Right renal cortex interstitium (tissue), 3 donors: ENCODE measurements at regions not wholly inside any gene's neighbourhood (a gene's known extent, or its start where the extent isn't known, plus 50 kb on each side); places are given as distances from the start of the nearest gene placed in this dataset.
"Not testable (repeated sequence)": the region's sequence is repeated elsewhere in the genome, so short reads cannot be mapped to it uniquely, and the experiment has no call there.

ENCODE experiments used
- DNase-seq, 3 donors: peaks; one replicate each; pipeline ENCODE4 v3.0.0-alpha.2; 2013; ENCODE audit warnings: low read depth in 3 of 3, low spot score in 2 of 3

DNA sequence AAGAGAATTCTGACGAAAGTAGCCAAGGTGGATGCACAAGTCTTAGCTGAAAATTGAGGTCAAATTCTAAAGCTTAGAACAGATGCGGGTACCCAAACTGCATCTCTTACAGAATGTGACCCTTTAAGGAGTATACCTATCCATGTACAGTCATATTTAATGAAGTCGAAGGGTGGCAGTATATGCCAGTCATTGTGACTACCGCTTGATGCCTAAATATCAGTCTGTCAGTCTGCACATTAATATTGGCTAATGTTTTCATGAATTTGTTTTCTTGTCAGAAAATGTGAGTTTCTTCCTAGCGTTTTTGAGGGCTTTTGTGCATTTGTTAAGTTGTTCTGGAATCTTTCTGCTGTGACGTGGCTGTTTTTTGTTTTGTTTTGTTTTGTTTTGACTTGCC, 264.5 kb upstream of the ELAVL2 start:
- DNase-seq = no peak

DNA sequence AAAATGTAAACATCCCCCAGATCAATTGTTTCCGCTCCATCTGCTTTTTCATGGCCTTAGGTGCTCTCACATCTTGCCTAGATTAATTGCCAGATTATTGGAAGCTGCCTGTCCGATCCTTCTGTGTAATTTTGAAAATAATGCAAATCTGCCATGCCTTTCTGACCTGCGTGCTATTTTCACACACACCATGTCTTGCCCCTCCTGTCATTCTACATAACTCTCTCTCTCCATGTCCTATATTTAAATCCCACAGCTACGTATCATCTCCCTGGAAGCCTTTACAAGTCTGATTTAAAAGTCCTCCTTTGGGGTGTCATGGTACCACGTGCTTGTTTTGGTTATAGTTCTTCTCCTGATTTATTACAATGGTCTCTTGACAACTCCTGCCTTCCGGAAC, 247.6 kb upstream of the ELAVL2 start:
- no peak for DNase-seq

DNA sequence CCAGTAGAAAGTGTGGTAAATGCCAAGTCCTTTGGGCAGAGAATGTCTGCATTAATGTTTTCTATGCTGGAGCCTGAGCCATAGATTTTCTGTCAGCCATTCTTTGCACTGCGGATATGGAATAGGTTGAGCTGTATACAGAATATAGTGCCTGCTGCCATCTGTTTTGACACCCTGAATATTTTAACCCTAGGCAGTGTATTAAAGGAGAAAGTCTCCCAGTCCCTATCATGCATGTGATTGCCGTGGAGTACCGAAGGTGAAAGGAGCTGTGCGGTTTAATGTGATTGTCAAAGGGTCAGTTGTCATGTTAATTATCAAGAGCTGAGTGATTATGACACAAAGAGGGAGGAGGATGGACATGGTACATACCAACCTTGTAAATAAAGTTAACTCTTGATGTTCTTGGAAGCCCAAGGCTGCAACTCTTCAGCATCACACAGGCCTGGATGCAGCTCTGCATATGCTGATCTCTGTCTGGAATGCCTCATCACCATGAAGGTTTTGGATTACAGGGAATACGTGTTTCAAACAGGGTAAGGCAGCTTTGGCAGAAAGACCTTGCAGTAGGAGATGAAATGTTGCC, 247.1 kb upstream of the ELAVL2 start:
- DNase-seq = no peak

DNA sequence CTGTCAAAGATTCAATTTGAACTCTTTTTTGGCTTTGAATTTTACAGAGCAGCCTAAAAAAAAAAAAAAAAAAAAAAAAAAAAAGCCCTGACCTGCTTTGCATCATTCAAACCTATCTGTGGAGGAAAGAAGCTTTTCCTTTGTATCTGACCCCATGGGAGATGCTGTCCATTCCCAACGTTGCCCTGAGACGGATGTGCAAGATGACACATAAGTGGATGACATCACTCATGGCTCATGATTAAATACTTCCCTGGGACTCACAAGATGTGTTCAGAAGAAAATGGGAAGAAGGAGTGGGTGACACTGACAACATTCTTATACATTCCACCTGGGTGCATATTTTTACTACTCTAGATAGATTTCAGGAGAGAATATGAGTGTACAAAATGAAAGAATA, 245.7 kb upstream of the ELAVL2 start:
- DNase-seq = no peak

DNA sequence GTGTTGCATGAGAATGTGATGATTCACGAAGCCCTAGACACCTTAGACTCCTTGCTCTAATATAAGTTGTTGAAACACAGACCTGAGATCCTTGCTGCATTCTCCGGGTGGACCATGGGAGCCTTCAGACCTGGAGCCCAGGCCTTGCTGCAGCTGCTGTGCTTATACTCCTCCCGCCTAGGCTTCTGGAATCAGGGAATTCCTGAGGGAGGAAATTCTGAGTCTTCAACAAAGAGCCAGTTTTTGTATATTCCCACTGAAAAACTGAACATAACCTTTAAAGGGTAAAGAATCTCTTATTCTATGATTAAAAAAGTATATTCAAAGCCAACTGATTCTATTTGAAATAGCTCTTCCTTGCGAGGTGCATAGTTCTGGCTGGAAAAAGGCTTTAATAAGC, 245.1 kb upstream of the ELAVL2 start:
- DNase-seq = no peak

DNA sequence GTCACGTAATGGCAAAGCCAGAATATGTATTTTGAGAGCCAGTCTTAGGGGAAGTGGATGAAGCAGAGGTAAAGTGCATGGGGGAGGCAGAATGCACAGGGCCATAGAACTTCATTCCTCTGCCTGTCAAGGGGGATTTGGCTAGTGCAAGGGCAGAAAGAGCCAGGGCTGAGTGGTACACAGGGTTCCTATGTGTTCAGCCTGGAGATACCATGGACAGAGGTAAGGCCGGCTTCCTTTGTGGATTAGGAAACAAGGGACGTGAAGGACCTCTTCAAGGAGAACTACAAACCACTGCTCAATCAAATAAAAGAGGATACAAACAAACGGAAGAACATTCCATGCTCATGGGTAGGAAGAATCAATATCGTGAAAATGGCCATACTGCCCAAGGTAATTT, 241.1 kb upstream of the ELAVL2 start:
- DNase-seq = not testable (repeated sequence)

DNA sequence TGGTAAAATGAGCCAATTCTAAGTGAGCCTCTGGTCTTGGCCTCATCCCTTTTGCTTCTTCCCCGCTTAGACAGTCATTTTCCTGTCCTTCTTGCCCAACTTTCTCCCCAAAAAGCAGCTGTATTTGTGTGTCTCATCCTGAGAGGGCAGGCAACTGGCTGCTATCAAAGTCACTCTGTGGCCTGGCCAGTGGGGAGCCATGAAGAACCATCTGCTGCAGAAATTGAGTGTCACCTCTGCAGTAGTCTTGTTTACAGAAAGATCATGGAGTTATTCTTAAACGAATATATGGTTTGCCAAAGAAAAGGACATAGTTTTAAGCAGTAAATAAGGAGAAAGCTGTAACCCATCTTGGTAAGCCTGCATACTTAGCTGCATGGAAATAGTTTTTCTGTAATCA, 233.6 kb upstream of the ELAVL2 start:
- DNase-seq = no peak

DNA sequence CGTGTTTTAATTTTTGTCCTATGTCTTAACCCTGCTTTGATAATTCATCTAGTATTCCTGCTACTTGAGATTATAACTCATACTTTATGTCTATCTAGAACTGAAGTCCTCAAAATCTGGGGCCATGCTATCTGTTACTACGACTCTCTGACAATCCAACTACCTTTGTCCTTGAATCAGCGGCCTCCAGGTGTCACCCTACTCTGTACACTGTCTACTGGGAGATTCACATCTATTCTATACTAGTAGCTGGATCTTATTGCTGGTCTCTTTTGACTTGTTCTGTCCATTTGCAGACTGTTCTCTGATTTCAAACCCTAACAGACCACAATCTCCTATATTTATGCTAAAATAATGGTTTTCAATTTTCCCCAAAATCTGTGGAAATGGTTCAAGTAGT, 225.5 kb upstream of the ELAVL2 start:
- DNase-seq = no peak

DNA sequence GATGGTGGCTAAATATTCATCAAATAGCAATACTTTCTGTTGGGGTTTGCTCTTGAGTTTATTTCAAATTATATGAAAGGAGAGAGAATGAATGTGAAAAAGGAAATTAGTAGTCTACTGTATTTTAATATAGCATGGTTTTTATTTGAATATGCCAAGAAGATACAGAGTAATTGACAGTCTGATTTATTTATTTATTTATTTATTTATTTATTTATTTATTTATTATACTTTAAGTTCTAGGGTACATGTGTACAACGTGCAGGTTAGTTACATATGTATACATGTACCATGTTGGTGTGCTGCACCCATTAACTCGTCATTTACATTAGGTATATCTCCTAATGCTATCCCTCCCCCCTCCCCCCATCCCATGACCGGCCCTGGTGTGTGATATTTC, 224.2 kb upstream of the ELAVL2 start:
- DNase-seq = not testable (repeated sequence)

DNA sequence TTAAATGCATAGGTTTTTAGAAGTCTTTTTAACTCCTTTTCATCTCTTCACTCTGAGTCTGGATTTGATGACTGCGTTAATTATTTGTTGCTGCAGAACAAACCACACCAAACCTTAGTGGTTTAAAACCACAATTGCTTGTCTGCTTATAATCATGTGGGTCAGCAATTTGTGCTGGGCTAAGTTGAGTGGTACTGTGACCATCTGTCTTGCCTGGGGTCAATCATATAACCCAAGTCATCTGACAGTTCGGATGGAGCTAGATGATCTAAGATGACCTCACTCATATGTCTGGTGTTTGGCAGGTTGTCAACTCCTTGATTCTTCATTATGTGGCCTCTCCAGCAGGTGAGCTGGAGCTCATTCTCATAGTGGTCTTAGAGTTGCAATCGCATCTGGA, 219.1 kb upstream of the ELAVL2 start:
- DNase-seq = no peak

DNA sequence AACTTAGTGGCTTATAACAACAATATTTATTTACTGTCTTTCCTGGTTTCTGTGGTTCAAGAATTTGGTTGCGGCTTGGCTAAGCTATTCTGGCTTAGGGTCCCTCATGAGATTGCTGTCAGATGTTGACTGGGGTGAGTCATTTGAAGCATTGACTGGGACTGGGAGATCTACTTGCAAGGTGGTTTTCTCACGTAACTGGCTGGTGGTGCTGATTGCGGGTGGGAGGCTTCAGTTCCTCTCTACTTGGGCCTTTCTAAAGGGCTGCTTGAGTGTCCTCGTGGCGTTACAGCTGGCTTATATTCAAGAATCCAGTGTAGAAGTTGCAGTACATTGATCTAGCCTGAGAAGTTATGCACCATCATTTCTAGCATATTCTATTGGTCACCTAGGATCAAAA, 218.5 kb upstream of the ELAVL2 start:
- DNase-seq = no peak

DNA sequence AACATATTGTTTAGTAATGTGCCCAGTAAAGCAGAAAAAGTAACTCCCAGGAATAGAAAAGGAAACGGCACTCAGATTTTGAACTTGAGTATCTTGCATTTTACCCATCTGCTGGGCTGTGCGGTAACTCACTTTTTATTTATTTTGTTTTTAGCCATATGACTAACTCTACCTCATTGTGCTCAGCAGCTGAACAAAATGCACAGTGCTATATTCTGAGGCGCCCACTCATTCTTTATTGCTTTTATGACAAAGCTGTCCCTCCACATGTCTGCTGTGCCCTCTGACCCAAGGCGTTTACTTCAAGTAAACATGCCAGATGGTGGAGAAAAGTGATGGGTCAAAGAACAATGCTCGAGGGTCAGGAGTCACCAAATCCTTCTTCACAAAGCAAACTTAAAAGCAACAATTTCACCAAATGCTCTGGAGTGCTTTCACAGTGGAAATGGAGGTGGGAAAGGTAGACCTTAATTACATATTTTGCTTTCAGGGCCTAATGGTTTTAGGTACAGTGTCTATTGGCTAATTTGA, 215.2 kb upstream of the ELAVL2 start:
- no peak for DNase-seq

DNA sequence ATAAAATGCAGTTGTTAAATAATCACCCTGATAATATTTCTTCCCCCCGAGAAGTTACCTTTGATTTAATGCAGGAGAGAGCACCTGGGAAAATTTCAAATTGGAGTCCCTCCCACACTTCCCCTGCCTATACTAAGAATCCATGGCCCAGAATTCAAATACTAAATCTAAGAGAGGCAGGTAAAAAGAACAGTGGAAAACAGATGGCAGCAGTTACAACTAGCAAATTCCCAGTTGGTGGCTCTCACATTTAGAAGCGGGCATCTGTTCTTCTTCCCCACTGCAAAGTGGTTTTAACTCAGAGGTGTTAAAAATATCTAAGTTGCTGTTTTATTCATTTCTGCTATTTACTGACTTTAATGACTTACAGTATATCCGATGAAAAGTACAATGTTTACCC, 210.4 kb upstream of the ELAVL2 start:
- DNase-seq = no peak

DNA sequence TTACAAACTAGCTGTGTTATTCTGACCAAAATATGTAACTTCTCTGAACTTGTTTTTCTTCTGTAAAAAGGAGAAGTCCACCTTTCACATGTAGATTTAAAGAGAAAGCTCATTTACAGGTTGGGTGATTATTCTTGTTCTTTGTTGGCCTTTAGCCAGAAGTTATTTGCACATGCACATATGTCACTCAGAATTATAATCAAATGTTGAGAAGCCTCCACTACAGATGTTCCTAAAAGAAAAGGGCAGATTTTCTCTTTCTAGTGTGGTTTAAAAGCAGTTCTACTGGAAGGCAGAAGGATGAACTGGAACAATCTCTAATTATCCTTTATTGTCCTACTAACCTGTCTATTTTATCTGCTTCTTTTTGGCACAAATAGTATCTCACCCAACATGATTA, 209.8 kb upstream of the ELAVL2 start:
- no peak for DNase-seq

DNA sequence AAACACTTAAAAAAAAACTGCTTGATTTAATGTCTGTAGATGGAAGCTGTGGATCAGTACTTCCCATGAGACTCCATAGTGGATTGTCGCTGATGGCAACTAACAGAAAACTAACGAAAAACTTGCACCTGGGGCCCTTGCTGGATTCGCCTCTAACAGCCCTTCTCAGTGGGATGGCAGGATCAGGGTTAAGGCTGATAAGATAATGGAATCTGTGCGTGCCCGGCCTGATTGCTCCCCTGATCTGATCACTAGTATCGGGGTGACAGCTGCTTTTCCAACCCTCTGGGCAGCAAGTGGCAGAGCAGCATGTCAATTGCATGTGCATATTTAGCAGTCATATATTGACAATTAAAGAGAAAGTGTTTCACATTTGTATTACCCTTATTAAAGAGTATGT, 185.8 kb upstream of the ELAVL2 start:
- DNase-seq = no peak

DNA sequence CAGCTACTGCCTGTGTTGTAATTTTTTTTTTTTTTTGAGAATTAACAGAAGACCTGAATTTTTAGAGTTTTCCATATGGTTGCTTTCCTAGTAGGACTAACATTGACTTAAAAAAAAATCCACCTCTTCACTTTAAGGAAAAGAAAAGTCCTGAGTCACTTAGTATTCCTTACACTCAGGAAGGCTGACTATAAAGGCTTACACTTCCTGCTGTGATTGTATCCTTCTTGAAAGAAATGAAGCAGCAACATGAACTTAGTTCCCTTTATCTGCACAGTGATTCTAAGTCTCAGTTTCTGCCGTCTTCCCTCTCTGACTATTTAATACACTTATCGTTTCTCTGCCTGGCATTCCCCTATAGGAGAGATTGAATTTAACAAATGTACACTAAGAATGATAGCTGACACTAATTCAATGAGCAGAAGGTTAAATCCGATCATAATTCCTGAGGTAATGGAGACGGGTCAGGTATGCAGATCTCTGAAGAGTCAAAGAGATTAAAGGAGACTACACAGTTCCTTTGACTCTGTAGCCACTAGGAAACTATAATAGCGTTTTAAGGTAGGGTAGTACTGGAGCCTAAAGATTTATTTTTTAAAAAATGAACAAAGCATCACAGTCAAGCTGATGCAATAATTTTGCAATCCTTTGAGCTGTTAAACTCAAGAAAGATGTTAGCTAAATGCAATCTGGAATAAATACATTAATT, 185.1 kb upstream of the ELAVL2 start:
- no peak for DNase-seq

DNA sequence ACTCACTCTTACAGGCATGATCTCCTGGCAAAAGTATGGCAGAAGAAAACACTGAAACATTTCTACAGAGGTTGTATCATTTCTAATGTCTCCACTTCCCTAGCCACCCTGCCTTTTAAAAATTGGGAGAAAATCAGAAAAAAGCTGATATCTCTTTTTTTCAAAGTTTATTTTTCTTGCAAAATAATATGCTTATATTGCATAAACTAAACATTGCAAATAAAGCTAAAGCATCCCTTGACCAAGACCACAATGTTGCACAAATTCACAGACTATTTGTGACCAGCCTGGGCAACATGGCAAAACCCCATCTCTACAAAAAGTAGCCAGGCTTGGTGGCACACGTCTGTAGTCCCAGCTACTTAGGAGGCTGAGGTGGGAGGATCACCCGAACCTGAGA, 183.3 kb upstream of the ELAVL2 start:
- DNase-seq = no peak

DNA sequence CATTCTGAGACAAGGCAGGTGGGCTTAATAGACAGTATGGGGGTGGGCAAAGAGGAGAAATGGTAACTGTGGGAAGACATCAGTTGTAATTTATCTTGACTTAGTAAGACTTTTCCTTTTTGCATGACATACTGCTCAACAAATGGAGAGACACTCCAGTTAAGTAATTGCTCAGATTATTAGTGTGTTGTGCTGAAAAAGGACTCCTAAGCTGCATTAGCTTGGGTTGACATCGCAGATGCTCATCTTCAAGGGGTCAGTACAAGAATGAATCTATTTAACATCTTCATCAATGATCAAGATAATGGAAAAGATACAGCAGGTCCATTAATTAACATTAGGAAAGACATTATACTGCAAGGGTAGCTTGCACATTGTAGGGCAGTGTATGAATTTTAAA, 181.1 kb upstream of the ELAVL2 start:
- DNase-seq = no peak

DNA sequence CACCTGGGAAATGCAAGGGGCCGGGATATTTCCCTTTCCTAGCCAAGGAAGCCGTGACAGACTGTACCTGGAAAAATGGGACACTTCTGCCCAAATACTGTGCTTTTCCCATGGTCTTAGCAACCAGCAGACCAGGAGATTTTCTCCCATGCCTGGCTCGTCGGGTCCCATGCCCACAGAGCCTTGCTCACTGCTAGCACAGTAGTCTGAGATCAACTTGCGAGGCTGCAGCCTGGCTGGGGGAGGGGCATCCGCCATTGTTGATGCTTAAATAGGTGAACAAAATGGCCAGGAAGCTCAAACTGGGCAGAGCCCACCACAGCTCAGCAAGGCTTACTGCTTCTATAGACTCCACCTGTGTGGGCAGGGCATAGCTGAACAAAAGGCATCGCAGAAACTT, 165.8 kb upstream of the ELAVL2 start:
- DNase-seq = not testable (repeated sequence)

DNA sequence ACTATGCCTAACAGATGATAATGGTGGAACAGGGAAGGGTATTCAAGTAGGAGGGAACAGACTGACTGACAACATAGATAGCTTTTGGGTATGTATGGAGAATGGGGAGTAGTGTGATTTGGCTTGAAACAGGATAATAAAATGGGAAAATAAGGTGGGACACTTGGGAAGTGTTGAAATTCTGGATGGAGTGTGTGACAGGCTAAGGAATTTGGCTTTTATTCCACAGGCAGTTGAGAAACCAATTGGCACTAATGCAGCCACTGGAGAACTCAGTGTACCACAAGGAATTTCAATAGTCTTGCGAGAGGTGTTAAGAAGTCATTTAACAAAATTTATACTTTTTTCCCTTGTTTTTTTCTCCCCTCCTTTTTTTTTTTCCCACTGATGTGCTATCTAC, 153.5 kb upstream of the ELAVL2 start:
- no peak for DNase-seq

DNA sequence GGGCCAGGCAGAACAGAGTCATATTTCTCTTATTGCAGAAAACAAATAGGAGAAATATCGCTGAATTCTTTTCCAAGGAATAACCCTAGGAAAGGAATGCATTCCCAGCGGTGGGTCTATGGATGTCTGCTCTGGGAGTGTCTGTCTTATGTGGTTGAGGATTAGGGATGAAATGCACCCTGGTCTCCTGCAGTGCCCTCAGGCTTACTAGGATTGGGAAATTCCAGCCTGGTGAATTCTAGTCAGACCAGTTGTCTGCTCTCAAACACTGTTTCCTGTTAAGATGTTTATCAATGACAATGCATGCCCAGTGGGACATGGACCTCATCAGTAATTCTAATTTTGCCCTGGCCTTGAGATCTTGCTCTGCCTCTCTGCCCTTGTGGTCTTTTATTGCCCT, 136.1 kb upstream of the ELAVL2 start:
- no peak for DNase-seq

DNA sequence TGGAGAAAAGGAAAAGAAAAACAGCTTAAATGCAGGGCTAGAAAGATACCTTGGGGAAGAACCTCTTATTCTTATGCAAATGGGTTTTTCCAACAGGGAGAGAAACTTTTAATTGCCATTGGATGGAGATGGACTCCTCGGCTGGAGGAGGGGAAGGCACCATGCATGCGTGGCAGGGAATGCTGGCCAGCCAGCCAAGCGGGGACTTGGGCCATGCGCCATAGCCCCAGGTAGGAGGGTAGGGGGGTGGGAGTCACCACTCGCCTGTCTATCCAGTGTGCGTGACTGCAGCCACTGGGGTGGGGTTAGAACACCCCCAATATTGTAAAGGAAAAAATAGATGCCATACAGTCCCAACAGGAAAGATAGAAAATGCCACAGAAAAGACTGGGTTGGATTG, 119.9 kb upstream of the ELAVL2 start:
- DNase-seq = no peak

DNA sequence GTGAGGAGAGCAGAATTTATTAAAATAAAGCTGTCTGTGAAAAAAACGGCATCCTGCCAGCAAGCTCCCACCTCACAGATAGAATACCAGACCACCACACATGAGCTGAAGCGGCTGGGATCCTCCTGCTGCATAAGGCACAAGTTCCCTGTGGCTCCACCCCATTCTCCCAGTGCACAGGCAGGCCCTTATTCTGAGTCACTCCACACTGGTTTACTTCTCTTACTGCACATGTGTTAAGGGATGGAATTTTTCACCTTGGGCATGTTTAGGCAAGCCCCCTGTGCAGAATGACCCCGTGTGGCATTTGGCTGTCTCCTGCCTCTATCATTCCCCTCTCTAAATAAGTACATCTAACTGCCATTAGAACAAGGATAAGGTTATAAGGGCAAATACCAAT, 115.0 kb upstream of the ELAVL2 start:
- no peak for DNase-seq
